Osteoblast (primary cell): ENCODE measurements at regions not wholly inside any gene's neighbourhood (a gene's known extent, or its start where the extent isn't known, plus 50 kb on each side); places are given as distances from the start of the nearest gene placed in this dataset.

ENCODE experiments used
- DNase-seq: peaks from one replicate; pipeline ENCODE4 v3.0.0; 2011; ENCODE audit warnings: low spot score, mixed read lengths; ENCODE audit not compliant: insufficient read length; ENCODE audit errors: missing footprints
- H2AFZ ChIP-seq: 2 replicates; pipeline ENCODE4 v1.6.0; 2011; ENCODE audit warnings: mild to moderate bottlenecking, low read length
- H3K27ac ChIP-seq: 2 replicates; pipeline ENCODE4 v1.5.1; 2011; ENCODE audit warnings: mild to moderate bottlenecking, low read depth, low read length, moderate library complexity
- H3K27me3 ChIP-seq: 2 replicates; pipeline ENCODE4 v1.6.0; 2012; ENCODE audit warnings: mild to moderate bottlenecking, control low read depth, inconsistent platforms, low read length, moderate library complexity; ENCODE audit not compliant: insufficient read depth
- H3K36me3 ChIP-seq: 2 replicates; pipeline ENCODE4 v1.5.1; 2011; ENCODE audit warnings: mild to moderate bottlenecking, low read length, control low read depth, moderate library complexity; ENCODE audit not compliant: insufficient read depth
- H3K4me1 ChIP-seq: 2 replicates; pipeline ENCODE4 v1.5.1; 2011; ENCODE audit warnings: mild to moderate bottlenecking, low read length, control low read depth, moderate library complexity; ENCODE audit not compliant: insufficient read depth
- H3K4me2 ChIP-seq: 2 replicates; pipeline ENCODE4 v1.6.0; 2011; ENCODE audit warnings: mild to moderate bottlenecking, low read length; ENCODE audit not compliant: insufficient read depth
- H3K4me3 ChIP-seq: fragments of 200-600 bp; sonication (generic); 3 replicates; pipeline ENCODE4 v1.5.1; 2012; ENCODE audit warnings: mild to moderate bottlenecking, low read length, inconsistent platforms; ENCODE audit not compliant: insufficient read depth
- H3K79me2 ChIP-seq: 2 replicates; pipeline ENCODE4 v1.6.0; 2012; ENCODE audit warnings: mild to moderate bottlenecking, low read length, control low read depth, inconsistent platforms; ENCODE audit not compliant: insufficient read depth
- H3K9me3 ChIP-seq: 2 replicates; pipeline ENCODE4 v1.5.1; 2011; ENCODE audit warnings: low read depth, low read length, control low read depth
- H4K20me1 ChIP-seq: 2 replicates; pipeline ENCODE4 v1.6.0; 2012; ENCODE audit warnings: mild to moderate bottlenecking, low read length, control low read depth; ENCODE audit not compliant: insufficient read depth
- TF ChIP-seq, protein P1 (sequence below): IDR thresholded peaks from 2 replicates; pipeline ENCODE4 v1.5.1; 2011; ENCODE audit warnings: mild to moderate bottlenecking, low read depth, low read length, moderate library complexity; ENCODE audit errors: extremely low read depth

DNA sequence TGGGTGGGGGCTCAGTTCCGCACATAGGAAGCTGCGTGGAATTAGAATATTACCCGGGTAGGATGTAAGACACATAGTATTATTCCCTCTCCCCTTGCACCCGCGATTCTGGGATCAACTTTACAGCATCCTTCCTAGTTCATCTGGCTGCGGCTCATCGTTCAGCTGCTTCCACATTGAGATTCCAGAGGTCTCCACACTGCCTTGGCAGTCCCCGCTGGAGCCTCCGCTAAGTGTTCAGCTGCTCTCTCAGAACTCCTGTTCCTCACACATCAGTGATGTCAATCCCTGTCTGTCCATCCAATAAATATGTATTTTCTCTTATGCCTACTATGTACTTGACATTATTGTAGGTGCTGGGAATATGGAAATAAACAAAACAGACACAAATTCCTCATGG is 135.6 kb upstream of the SYT6 start:
- H3K79me2 ChIP-seq = no peaks in the 10 kb centered on the region
- no peak for DNase-seq
- H3K27ac ChIP-seq = no peak overlapping the region
- peaks cover 6% of the 10 kb centered on the region for H3K27me3 ChIP-seq
- H3K4me1 ChIP-seq = no peaks in the 10 kb centered on the region
- TF ChIP-seq, protein P1, sequence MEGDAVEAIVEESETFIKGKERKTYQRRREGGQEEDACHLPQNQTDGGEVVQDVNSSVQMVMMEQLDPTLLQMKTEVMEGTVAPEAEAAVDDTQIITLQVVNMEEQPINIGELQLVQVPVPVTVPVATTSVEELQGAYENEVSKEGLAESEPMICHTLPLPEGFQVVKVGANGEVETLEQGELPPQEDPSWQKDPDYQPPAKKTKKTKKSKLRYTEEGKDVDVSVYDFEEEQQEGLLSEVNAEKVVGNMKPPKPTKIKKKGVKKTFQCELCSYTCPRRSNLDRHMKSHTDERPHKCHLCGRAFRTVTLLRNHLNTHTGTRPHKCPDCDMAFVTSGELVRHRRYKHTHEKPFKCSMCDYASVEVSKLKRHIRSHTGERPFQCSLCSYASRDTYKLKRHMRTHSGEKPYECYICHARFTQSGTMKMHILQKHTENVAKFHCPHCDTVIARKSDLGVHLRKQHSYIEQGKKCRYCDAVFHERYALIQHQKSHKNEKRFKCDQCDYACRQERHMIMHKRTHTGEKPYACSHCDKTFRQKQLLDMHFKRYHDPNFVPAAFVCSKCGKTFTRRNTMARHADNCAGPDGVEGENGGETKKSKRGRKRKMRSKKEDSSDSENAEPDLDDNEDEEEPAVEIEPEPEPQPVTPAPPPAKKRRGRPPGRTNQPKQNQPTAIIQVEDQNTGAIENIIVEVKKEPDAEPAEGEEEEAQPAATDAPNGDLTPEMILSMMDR = no peak
- no peaks in the 10 kb centered on the region for H3K9me3 ChIP-seq
- H4K20me1 ChIP-seq = no peaks in the 10 kb centered on the region
- H3K36me3 ChIP-seq = no peaks in the 10 kb centered on the region
- H3K4me2 ChIP-seq = no peak overlapping the region
- H2AFZ ChIP-seq = no peak overlapping the region
- no peak overlapping the region for H3K4me3 ChIP-seq

DNA sequence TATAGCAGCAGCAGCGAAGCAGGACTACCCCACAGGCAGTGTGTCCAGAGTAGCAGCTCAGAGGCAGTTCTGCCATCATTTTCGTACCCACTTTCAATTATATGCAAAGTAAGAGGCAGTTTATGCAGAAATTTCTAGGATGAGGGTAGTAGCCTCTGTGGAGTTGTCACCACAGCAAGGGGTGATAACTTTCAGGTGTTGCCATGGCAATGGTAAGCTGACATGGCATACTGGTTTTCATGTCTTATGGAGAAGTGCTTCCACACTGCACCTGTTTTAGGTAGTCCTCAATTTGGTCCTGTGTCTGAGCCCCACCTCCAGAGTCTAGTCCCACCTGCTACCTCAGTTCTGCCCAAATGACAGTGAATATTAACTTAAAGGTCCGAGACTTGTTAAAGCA is 133.3 kb upstream of the SYT6 start:
- TF ChIP-seq, protein P1 = no peak
- Histone ChIP-seq H4K20me1 (no peaks in the 10 kb centered on the region), H3K36me3 (no peaks in the 10 kb centered on the region), H3K4me2 (no peak overlapping the region), H3K4me3 (no peak overlapping the region), H3K79me2 (no peaks in the 10 kb centered on the region), H3K4me1 (no peaks in the 10 kb centered on the region), H2AFZ (no peak overlapping the region), H3K9me3 (no peaks in the 10 kb centered on the region), H3K27me3 (peaks cover 6% of the 10 kb centered on the region), H3K27ac (no peak overlapping the region)
- DNase-seq = no peak

DNA sequence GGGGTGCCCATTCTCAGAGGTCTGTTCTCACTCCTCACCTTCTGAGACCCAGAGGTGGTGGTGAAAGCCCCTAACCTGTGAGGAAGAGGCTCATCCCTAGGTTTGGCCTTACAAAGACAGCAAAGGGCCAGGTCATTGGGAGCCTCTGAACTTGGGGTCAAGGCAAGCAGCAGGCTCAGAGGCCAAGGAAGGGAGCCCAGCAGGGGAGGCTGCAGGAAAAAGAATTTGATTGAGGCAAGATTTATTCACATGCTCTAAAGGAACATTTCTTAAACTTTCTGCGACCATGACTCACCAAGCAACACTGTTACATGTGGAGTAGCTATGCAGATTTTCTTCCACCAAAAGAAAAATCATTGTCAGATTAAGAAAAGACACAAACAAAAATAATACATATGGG is 132.5 kb upstream of the SYT6 start:
- Histone ChIP-seq H3K4me2 (no peak overlapping the region), H3K4me3 (no peak overlapping the region), H3K9me3 (no peaks in the 10 kb centered on the region), H3K27ac (no peak overlapping the region), H4K20me1 (no peaks in the 10 kb centered on the region), H2AFZ (no peak overlapping the region), H3K36me3 (no peaks in the 10 kb centered on the region), H3K27me3 (peaks cover 6% of the 10 kb centered on the region), H3K4me1 (no peaks in the 10 kb centered on the region), H3K79me2 (no peaks in the 10 kb centered on the region)
- TF ChIP-seq, protein P1 = peak; percentile 30
- no peak for DNase-seq

DNA sequence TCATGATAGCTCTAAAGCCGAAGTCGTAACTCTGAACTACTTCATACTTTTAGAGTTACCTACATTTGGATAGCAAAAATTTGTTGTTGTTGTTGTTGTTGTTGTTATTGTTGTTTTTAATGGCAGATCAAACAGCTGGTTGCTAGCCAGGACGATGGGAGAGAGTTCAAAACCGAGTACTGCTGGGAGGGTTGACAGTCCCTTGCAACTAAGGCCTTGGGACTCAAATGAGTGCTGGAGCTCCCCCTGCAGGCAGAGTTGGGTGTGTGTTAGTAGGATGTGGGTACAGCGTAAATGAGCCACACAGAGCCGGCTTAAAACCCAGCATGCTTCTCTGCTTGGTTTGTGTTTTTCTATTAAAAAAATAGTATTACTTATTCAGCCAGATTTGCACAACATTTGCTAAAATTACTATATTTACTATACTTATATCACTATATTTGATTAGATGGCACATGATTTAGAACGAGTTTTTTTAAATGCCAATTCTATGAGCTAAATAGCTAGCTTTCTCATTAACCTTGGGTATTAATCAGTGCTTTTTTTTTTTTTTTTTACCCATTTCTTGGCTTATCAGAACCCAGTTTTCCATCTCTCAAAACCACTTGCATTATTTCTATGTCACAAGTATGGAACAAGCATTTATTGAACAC is 129.2 kb upstream of the SYT6 start:
- Histone ChIP-seq H3K79me2 (no peaks in the 10 kb centered on the region), H2AFZ (no peak overlapping the region), H3K36me3 (no peaks in the 10 kb centered on the region), H3K27ac (no peak overlapping the region), H3K9me3 (no peaks in the 10 kb centered on the region), H3K4me1 (no peaks in the 10 kb centered on the region), H3K4me3 (no peak overlapping the region), H3K27me3 (peaks cover 8% of the 10 kb centered on the region), H3K4me2 (no peak overlapping the region), H4K20me1 (no peaks in the 10 kb centered on the region)
- peak; percentile 80 for DNase-seq
- TF ChIP-seq, protein P1 = peak; percentile 96
